HFFc6 (cell line): ENCODE measurements at regions not wholly inside any gene's neighbourhood (a gene's known extent, or its start where the extent isn't known, plus 50 kb on each side); places are given as distances from the start of the nearest gene placed in this dataset.
"Not testable (repeated sequence)": the region's sequence is repeated elsewhere in the genome, so short reads cannot be mapped to it uniquely, and the experiment has no call there.

ENCODE experiments used
- DNase-seq: peaks from one replicate; pipeline ENCODE4 v3.0.0-alpha.2; 2018
- H3K27ac Mint-ChIP-seq: 2 replicates; pipeline ENCODE4 v1.8.0; 2020; ENCODE audit warnings: mild to moderate bottlenecking, mixed read lengths
- H3K27me3 Mint-ChIP-seq: 2 replicates; pipeline ENCODE4 v1.8.0; 2021; ENCODE audit warnings: mild to moderate bottlenecking, moderate library complexity, mixed read lengths; ENCODE audit not compliant: insufficient read depth
- H3K36me3 Mint-ChIP-seq: 2 replicates; pipeline ENCODE4 v1.8.0; 2021; ENCODE audit warnings: low read depth, mixed read lengths
- H3K4me1 Mint-ChIP-seq: 2 replicates; pipeline ENCODE4 v1.8.0; 2020; ENCODE audit warnings: low read depth, mixed read lengths
- H3K4me3 Mint-ChIP-seq: 2 replicates; pipeline ENCODE4 v1.8.0; 2020; ENCODE audit warnings: mild to moderate bottlenecking, moderate library complexity, mixed read lengths
- H3K9me3 Mint-ChIP-seq: 2 replicates; pipeline ENCODE4 v1.8.0; 2020; ENCODE audit warnings: mild to moderate bottlenecking, mixed read lengths
- CTCF ChIP-seq: fragments of 200-600 bp; sonication (generic); IDR thresholded peaks from 2 replicates; pipeline ENCODE4 v1.5.0; 2021; ENCODE audit warnings: antibody characterized with exemption, mild to moderate bottlenecking

GRCh38 chr12:58703866-58704265 lies 216.4 kb downstream of the LRIG3 start:
- no peak for TF ChIP-seq CTCF
- H3K9me3 Mint-ChIP-seq: peaks cover 14% of the 10 kb centered on the region; the same call in 1 of the 2 replicates
- no peak overlapping the region for H3K4me3 Mint-ChIP-seq
- DNase-seq: no peak
- H3K27ac Mint-ChIP-seq: no peak overlapping the region
- 0 out of 2 replicates have a peak, but pooled peaks cover under 1% of the 10 kb centered on the region for H3K27me3 Mint-ChIP-seq
- H3K4me1 Mint-ChIP-seq: no peaks in the 10 kb centered on the region
- H3K36me3 Mint-ChIP-seq: no peaks in the 10 kb centered on the region; the same call in 1 of the 2 replicates

GRCh38 chr12:58704770-58705169 lies 215.5 kb downstream of the LRIG3 start:
- DNase-seq: not testable (repeated sequence)

GRCh38 chr12:58710901-58711300 lies 209.4 kb downstream of the LRIG3 start:
- Mint-ChIP-seq H3K27ac (no peak overlapping the region), H3K9me3 (peaks cover 4% of the 10 kb centered on the region; the same call in 1 of the 2 replicates), H3K4me3 (no peak overlapping the region), H3K4me1 (peaks cover 9% of the 10 kb centered on the region), H3K27me3 (peaks cover 2% of the 10 kb centered on the region; the same call in 1 of the 2 replicates), H3K36me3 (no peaks in the 10 kb centered on the region; the same call in 1 of the 2 replicates)
- TF ChIP-seq CTCF: no peak
- no peak for DNase-seq

More at GRCh38 chr12:58704770-58705169, 215.5 kb downstream of the LRIG3 start:
- not testable (repeated sequence) for H3K36me3 Mint-ChIP-seq, H3K4me1 Mint-ChIP-seq, H3K27ac Mint-ChIP-seq, H3K4me3 Mint-ChIP-seq, H3K27me3 Mint-ChIP-seq
- peaks cover 14% of the 10 kb centered on the region; the same call in 1 of the 2 replicates for H3K9me3 Mint-ChIP-seq

- DNase-seq: peak; percentile 24
- no peak overlapping the region for H3K27ac Mint-ChIP-seq
- no peak for TF ChIP-seq CTCF
- no peaks in the 10 kb centered on the region for H3K36me3 Mint-ChIP-seq
- H3K4me1 Mint-ChIP-seq: peaks cover 9% of the 10 kb centered on the region
- H3K4me3 Mint-ChIP-seq: no peak overlapping the region
- peaks cover 2% of the 10 kb centered on the region; the same call in 1 of the 2 replicates for H3K27me3 Mint-ChIP-seq
- H3K9me3 Mint-ChIP-seq: no peaks in the 10 kb centered on the region
These were observed 208.3 kb downstream of the LRIG3 start for GRCh38 chr12:58711974-58712373.

GRCh38 chr12:58712976-58713375 lies 207.3 kb downstream of the LRIG3 start:
- DNase-seq: no peak
- TF ChIP-seq CTCF: no peak
- Mint-ChIP-seq H3K4me1 (peaks cover 9% of the 10 kb centered on the region), H3K9me3 (no peaks in the 10 kb centered on the region), H3K27ac (no peak overlapping the region), H3K36me3 (no peaks in the 10 kb centered on the region), H3K27me3 (peaks cover 2% of the 10 kb centered on the region; the same call in 1 of the 2 replicates), H3K4me3 (no peak overlapping the region)

- no peaks in the 10 kb centered on the region for H3K27me3 Mint-ChIP-seq
- no peak overlapping the region for H3K27ac Mint-ChIP-seq
These were observed 201.1 kb downstream of the LRIG3 start for GRCh38 chr12:58719161-58719560.

More at GRCh38 chr12:58719161-58719560, 201.1 kb downstream of the LRIG3 start:
- Mint-ChIP-seq H3K4me1 (no peaks in the 10 kb centered on the region), H3K36me3 (no peaks in the 10 kb centered on the region), H3K4me3 (no peak overlapping the region), H3K9me3 (no peaks in the 10 kb centered on the region)
- no peak for TF ChIP-seq CTCF
- no peak for DNase-seq
